CD14-positive monocyte (primary cell): ENCODE measurements at regions not wholly inside any gene's neighbourhood (a gene's known extent, or its start where the extent isn't known, plus 50 kb on each side); places are given as distances from the start of the nearest gene placed in this dataset.

ENCODE experiments used
- DNase-seq, 3 donors: peaks; one replicate each; pipeline ENCODE4 v3.0.0-alpha.2; 2011 to 2022
- H2AFZ ChIP-seq: 2 replicates; pipeline ENCODE4 v1.6.0; 2012; ENCODE audit warnings: mild to moderate bottlenecking, low read depth, low read length, inconsistent platforms; ENCODE audit not compliant: insufficient read depth, poor library complexity, severe bottlenecking
- H3K27ac ChIP-seq, 2 donors: 1 replicate in 1 of 2; 2 replicates in 1 of 2; pipeline ENCODE4 v1.5.1; 2012 to 2013; ENCODE audit warnings: low read length in 2 of 2, control low read depth in 1 of 2, inconsistent platforms in 1 of 2, low read depth in 1 of 2, mild to moderate bottlenecking in 1 of 2
- H3K27me3 ChIP-seq, 2 donors: one replicate each; pipeline versions ENCODE4 v1.6.0 to v1.6.1; 2011 to 2013; ENCODE audit warnings: low read length in 2 of 2; ENCODE audit not compliant: control insufficient read depth in 2 of 2, insufficient read depth in 2 of 2
- H3K36me3 ChIP-seq, 2 donors: replicated peaks in 1 of 2; 1 replicate in 1 of 2; 2 replicates in 1 of 2; pipeline versions ENCODE4 v1.5.1 to v1.6.1; 2012 to 2013; ENCODE audit warnings: low read length in 2 of 2, control low read depth in 1 of 2, inconsistent platforms in 1 of 2, mild to moderate bottlenecking in 1 of 2; ENCODE audit not compliant: insufficient read depth in 2 of 2, control insufficient read depth in 1 of 2
- H3K4me1 ChIP-seq, 2 donors: 1 replicate in 1 of 2; 2 replicates in 1 of 2; pipeline versions ENCODE4 v1.5.1 to v1.6.1; 2012 to 2013; ENCODE audit warnings: low read length in 2 of 2, control low read depth in 1 of 2, inconsistent platforms in 1 of 2, mild to moderate bottlenecking in 1 of 2, moderate library complexity in 1 of 2; ENCODE audit not compliant: insufficient read depth in 2 of 2, control insufficient read depth in 1 of 2
- H3K4me2 ChIP-seq: replicated peaks from 2 replicates; pipeline ENCODE3; 2012; ENCODE audit warnings: low read length, moderate library complexity, mild to moderate bottlenecking; ENCODE audit not compliant: poor library complexity, severe bottlenecking; ENCODE audit errors: extremely low read depth
- H3K4me3 ChIP-seq, 3 experiments: fragments of 200-600 bp in 1 of 3; sonication (generic) in 1 of 3; replicated peaks in 1 of 3; 1 replicate in 2 of 3; 2 replicates in 1 of 3; pipeline ENCODE4 v1.5.1; 2011 to 2013; ENCODE audit warnings: low read length in 3 of 3, mild to moderate bottlenecking in 3 of 3, control low read depth in 2 of 3, low read depth in 2 of 3, inconsistent platforms in 1 of 3, moderate library complexity in 1 of 3
- H3K79me2 ChIP-seq: 2 replicates; pipeline ENCODE4 v1.6.0; 2012; ENCODE audit warnings: mild to moderate bottlenecking, control low read depth, inconsistent platforms, low read length, moderate library complexity; ENCODE audit not compliant: insufficient read depth
- H3K9ac ChIP-seq: 2 replicates; pipeline ENCODE4 v1.6.0; 2017; ENCODE audit warnings: low read length, mild to moderate bottlenecking; ENCODE audit not compliant: insufficient read depth, poor library complexity, severe bottlenecking
- H3K9me3 ChIP-seq, 2 donors: replicated peaks in 1 of 2; 1 replicate in 1 of 2; 2 replicates in 1 of 2; pipeline versions ENCODE4 v1.5.1 to v1.6.1; 2012 to 2013; ENCODE audit warnings: low read length in 2 of 2, control low read depth in 1 of 2; ENCODE audit not compliant: control insufficient read depth in 1 of 2, insufficient read depth in 1 of 2
- H4K20me1 ChIP-seq: 2 replicates; pipeline ENCODE4 v1.6.0; 2012; ENCODE audit warnings: mild to moderate bottlenecking, low read length, control low read depth, moderate library complexity; ENCODE audit not compliant: insufficient read depth
- H3K27ac Mint-ChIP-seq, 7 donors: one replicate each; pipeline ENCODE4 v1.8.0; 2020; ENCODE audit warnings: mild to moderate bottlenecking in 7 of 7, mixed read lengths in 7 of 7, moderate library complexity in 6 of 7, inconsistent platforms in 2 of 7
- H3K27me3 Mint-ChIP-seq, 3 donors: one replicate each; pipeline ENCODE4 v1.8.0; 2021 to 2022; ENCODE audit warnings: low read depth in 3 of 3, mild to moderate bottlenecking in 3 of 3, mixed read lengths in 3 of 3, moderate library complexity in 3 of 3, inconsistent platforms in 1 of 3
- H3K36me3 Mint-ChIP-seq, 2 donors: one replicate each; pipeline ENCODE4 v1.8.0; 2020; ENCODE audit warnings: mixed read lengths in 2 of 2, inconsistent platforms in 1 of 2, mild to moderate bottlenecking in 1 of 2
- H3K4me1 Mint-ChIP-seq: one replicate; pipeline ENCODE4 v1.8.0; 2020; ENCODE audit warnings: mild to moderate bottlenecking, mixed read lengths
- H3K4me3 Mint-ChIP-seq, 2 donors: one replicate each; pipeline ENCODE4 v1.8.0; 2020; ENCODE audit warnings: mild to moderate bottlenecking in 2 of 2, mixed read lengths in 2 of 2, moderate library complexity in 1 of 2
- H3K9me3 Mint-ChIP-seq, 7 donors: one replicate each; pipeline ENCODE4 v1.8.0; 2020 to 2022; ENCODE audit warnings: mixed read lengths in 7 of 7, mild to moderate bottlenecking in 6 of 7, moderate library complexity in 6 of 7, inconsistent platforms in 2 of 7
- CTCF ChIP-seq: fragments of 200-600 bp; IDR thresholded peaks from one replicate; pipeline ENCODE4 v1.8.0; 2022; ENCODE audit warnings: antibody characterized with exemption, mild to moderate bottlenecking
- WGBS: methylation state at CpG from one replicate; pipeline ENCODE4 v1.1.5; 2013; ENCODE audit warnings: missing lambda C conversion rate; ENCODE audit not compliant: insufficient coverage; 5-methylcytosine and 5-hydroxymethylcytosine counted together
- intact Hi-C, 2 donors: fragments of 100-400 bp; cut with micrococcal nuclease; formaldehyde crosslinking; loops; one replicate each; pipeline versions ENCODE4 v1.15.0 to v1.15.1; 2023

GRCh38 chr4:20408611-20409010, 156.9 kb downstream of the SLIT2 start:
- H4K20me1 ChIP-seq, result no peaks in the 10 kb centered on the region
- no peak overlapping the region for H3K27ac Mint-ChIP-seq
- H3K4me2 ChIP-seq, result no peak overlapping the region
- H3K36me3 ChIP-seq, result no peaks in the 10 kb centered on the region
- no CpG with 5 or more reads among the region's 3 CpGs for WGBS
- no peaks in the 10 kb centered on the region for H3K9me3 ChIP-seq
- peaks cover 2 to 7% (median 6%) of the 10 kb centered on the region in 3 donors for H3K27me3 Mint-ChIP-seq
- no peak overlapping the region for H3K9ac ChIP-seq
- no peak for DNase-seq
- no peaks in the 10 kb centered on the region for H3K4me1 Mint-ChIP-seq
- intact Hi-C loops, result no loop called here
- H2AFZ ChIP-seq, result no peak overlapping the region
- H3K4me1 ChIP-seq, result no peaks in the 10 kb centered on the region
- H3K4me3 ChIP-seq, result no peak overlapping the region
- H3K27me3 ChIP-seq, result no peaks in the 10 kb centered on the region
- no peak for TF ChIP-seq CTCF
- no peak overlapping the region for H3K4me3 Mint-ChIP-seq
- H3K79me2 ChIP-seq, result no peaks in the 10 kb centered on the region
- H3K36me3 Mint-ChIP-seq, result no peaks in the 10 kb centered on the region
- H3K9me3 Mint-ChIP-seq, result no peaks in the 10 kb centered on the region
- no peak overlapping the region for H3K27ac ChIP-seq

DNA sequence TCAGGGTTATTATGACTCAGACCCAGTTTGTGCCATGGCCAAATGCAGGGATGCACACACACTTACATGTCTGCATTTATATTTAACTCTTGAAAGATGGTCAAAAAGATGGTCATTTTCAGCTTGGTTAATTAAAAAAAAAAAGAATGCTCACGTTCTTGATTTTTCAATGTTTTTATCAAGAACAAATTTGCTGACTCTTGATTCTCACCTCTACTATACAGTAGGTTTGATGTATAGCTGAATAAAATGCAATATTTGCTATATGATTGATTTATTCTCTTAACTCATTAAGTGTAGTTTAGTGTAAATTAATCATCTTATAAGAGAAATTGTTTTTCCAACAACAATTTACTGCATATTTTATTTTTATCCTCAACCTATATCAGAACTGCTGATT, 160.4 kb downstream of the SLIT2 start:
- H3K4me2 ChIP-seq, result no peak overlapping the region
- no peaks in the 10 kb centered on the region for H3K9me3 Mint-ChIP-seq
- H3K79me2 ChIP-seq, result no peaks in the 10 kb centered on the region
- no peaks in the 10 kb centered on the region for H3K4me1 ChIP-seq
- no peak overlapping the region for H3K27ac Mint-ChIP-seq
- no peaks in the 10 kb centered on the region for H3K9me3 ChIP-seq
- intact Hi-C loops, result no loop called here
- H3K9ac ChIP-seq, result no peak overlapping the region
- no peak overlapping the region for H2AFZ ChIP-seq
- H4K20me1 ChIP-seq, result no peaks in the 10 kb centered on the region
- H3K27me3 Mint-ChIP-seq, result peaks cover 4 to 10% (median 8%) of the 10 kb centered on the region in 3 donors
- no peak overlapping the region for H3K4me3 Mint-ChIP-seq
- no peak for DNase-seq
- H3K36me3 Mint-ChIP-seq, result no peaks in the 10 kb centered on the region
- H3K27me3 ChIP-seq, result no peaks in the 10 kb centered on the region
- no peaks in the 10 kb centered on the region for H3K36me3 ChIP-seq
- WGBS, result no CpG with 5 or more reads among the region's 1 CpG
- no peak overlapping the region for H3K27ac ChIP-seq
- no peak overlapping the region for H3K4me3 ChIP-seq
- H3K4me1 Mint-ChIP-seq, result no peaks in the 10 kb centered on the region
- no peak for TF ChIP-seq CTCF
